MM.1S (cell line): ENCODE measurements at regions not wholly inside any gene's neighbourhood (a gene's known extent, or its start where the extent isn't known, plus 50 kb on each side); places are given as distances from the start of the nearest gene placed in this dataset.

Experiments
- EZH2 ChIP-seq: fragments of 300-600 bp; sonication (generic); optimal IDR thresholded peaks from 2 replicates; pipeline ENCODE3; 2017; ENCODE audit warnings: low read depth, mild to moderate bottlenecking, antibody characterized with exemption, low read length, mixed read lengths
- TF ChIP-seq, protein P1 (sequence below): fragments of 300-600 bp; sonication (generic); IDR thresholded peaks from 2 replicates; pipeline ENCODE4 v1.5.1; 2016; ENCODE audit warnings: antibody characterized with exemption, low read length, mixed read lengths

GRCh38 chr10:70974351-70974901, 86.1 kb upstream of the PCBD1 start:
- TF ChIP-seq, protein P1, sequence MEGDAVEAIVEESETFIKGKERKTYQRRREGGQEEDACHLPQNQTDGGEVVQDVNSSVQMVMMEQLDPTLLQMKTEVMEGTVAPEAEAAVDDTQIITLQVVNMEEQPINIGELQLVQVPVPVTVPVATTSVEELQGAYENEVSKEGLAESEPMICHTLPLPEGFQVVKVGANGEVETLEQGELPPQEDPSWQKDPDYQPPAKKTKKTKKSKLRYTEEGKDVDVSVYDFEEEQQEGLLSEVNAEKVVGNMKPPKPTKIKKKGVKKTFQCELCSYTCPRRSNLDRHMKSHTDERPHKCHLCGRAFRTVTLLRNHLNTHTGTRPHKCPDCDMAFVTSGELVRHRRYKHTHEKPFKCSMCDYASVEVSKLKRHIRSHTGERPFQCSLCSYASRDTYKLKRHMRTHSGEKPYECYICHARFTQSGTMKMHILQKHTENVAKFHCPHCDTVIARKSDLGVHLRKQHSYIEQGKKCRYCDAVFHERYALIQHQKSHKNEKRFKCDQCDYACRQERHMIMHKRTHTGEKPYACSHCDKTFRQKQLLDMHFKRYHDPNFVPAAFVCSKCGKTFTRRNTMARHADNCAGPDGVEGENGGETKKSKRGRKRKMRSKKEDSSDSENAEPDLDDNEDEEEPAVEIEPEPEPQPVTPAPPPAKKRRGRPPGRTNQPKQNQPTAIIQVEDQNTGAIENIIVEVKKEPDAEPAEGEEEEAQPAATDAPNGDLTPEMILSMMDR: no peak
- TF ChIP-seq EZH2: no peak
